HS-5 (cell line): ENCODE measurements at regions not wholly inside any gene's neighbourhood (a gene's known extent, or its start where the extent isn't known, plus 50 kb on each side); places are given as distances from the start of the nearest gene placed in this dataset.
"Not testable (repeated sequence)": the region's sequence is repeated elsewhere in the genome, so short reads cannot be mapped to it uniquely, and the experiment has no call there.

Source experiments
- DNase-seq: peaks from one replicate; pipeline ENCODE4 v3.0.0-alpha.2; 2012; ENCODE audit warnings: low read depth

- no peak for DNase-seq
Measured at GRCh38 chr18:22701326-22701725, 231.8 kb upstream of the RBBP8 start.

GRCh38 chr18:22701795-22702194, 231.3 kb upstream of the RBBP8 start:
- DNase-seq, result no peak

GRCh38 chr18:22702806-22703205, 230.3 kb upstream of the RBBP8 start:
- DNase-seq, result no peak

- no peak for DNase-seq
Measured at GRCh38 chr18:22703883-22704585, 229.1 kb upstream of the RBBP8 start.

- no peak for DNase-seq
Measured at GRCh38 chr18:22704586-22704918, 228.6 kb upstream of the RBBP8 start.

GRCh38 chr18:22705328-22705727, 227.8 kb upstream of the RBBP8 start:
- DNase-seq, result peak; percentile 73

GRCh38 chr18:22706025-22706424, 227.1 kb upstream of the RBBP8 start:
- not testable (repeated sequence) for DNase-seq

GRCh38 chr18:22709288-22710060, 223.7 kb upstream of the RBBP8 start:
- no peak for DNase-seq

GRCh38 chr18:22710673-22711191, 222.4 kb upstream of the RBBP8 start:
- DNase-seq, result no peak

- no peak for DNase-seq
Measured at GRCh38 chr18:22711192-22711685, 221.9 kb upstream of the RBBP8 start.

GRCh38 chr18:22713511-22713910, 219.6 kb upstream of the RBBP8 start:
- DNase-seq, result no peak

- not testable (repeated sequence) for DNase-seq
Measured at GRCh38 chr18:22717536-22717935, 215.6 kb upstream of the RBBP8 start.

GRCh38 chr18:22723221-22723620, 209.9 kb upstream of the RBBP8 start:
- no peak for DNase-seq

GRCh38 chr18:22723773-22724172, 209.4 kb upstream of the RBBP8 start:
- DNase-seq, result no peak

- no peak for DNase-seq
Measured at GRCh38 chr18:22726469-22726868, 206.7 kb upstream of the RBBP8 start.

- no peak for DNase-seq
Measured at GRCh38 chr18:22728016-22728415, 205.1 kb upstream of the RBBP8 start.

- no peak for DNase-seq
Measured at GRCh38 chr18:22728481-22729105, 204.5 kb upstream of the RBBP8 start.

GRCh38 chr18:22731398-22731797, 201.7 kb upstream of the RBBP8 start:
- DNase-seq, result no peak

- no peak for DNase-seq
Measured at GRCh38 chr18:22734105-22734661, 198.9 kb upstream of the RBBP8 start.

GRCh38 chr18:22734791-22735627, 198.1 kb upstream of the RBBP8 start:
- peak; percentile 44 for DNase-seq

GRCh38 chr18:22737054-22737453, 196.1 kb upstream of the RBBP8 start:
- no peak for DNase-seq
